WI38 (cell line): ENCODE measurements at regions not wholly inside any gene's neighbourhood (a gene's known extent, or its start where the extent isn't known, plus 50 kb on each side); places are given as distances from the start of the nearest gene placed in this dataset.

Experiments
- H3K4me3 ChIP-seq: 2 replicates; pipeline ENCODE4 v1.5.1; 2011; ENCODE audit warnings: low read depth, mild to moderate bottlenecking, control low read depth, low read length
- TF ChIP-seq, protein P1 (sequence below): IDR thresholded peaks from 2 replicates; pipeline ENCODE4 v1.5.1; 2012; ENCODE audit warnings: low read depth, mild to moderate bottlenecking, control low read depth, low read length

DNA sequence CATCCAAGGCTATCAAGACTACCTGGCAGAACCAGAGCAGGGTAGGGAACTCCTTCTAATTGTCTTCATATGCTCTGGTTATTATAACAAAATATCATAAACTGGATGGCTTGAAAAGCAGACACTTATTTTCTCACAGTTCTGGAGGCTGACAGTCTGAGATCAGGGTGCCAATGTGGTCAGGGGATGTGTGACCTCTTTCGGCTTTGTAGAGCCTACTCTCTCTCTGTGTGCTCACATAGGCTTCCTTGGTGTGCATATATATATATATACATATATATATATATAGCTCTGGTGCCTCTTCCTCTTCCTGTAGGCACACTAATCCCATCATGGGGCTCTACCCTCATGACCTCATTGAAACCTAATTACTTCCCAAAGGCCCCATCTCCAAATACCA is 101.6 kb downstream of the ARL6IP6 start:
- no peak overlapping the region for H3K4me3 ChIP-seq
- TF ChIP-seq, protein P1, sequence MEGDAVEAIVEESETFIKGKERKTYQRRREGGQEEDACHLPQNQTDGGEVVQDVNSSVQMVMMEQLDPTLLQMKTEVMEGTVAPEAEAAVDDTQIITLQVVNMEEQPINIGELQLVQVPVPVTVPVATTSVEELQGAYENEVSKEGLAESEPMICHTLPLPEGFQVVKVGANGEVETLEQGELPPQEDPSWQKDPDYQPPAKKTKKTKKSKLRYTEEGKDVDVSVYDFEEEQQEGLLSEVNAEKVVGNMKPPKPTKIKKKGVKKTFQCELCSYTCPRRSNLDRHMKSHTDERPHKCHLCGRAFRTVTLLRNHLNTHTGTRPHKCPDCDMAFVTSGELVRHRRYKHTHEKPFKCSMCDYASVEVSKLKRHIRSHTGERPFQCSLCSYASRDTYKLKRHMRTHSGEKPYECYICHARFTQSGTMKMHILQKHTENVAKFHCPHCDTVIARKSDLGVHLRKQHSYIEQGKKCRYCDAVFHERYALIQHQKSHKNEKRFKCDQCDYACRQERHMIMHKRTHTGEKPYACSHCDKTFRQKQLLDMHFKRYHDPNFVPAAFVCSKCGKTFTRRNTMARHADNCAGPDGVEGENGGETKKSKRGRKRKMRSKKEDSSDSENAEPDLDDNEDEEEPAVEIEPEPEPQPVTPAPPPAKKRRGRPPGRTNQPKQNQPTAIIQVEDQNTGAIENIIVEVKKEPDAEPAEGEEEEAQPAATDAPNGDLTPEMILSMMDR = no peak

DNA sequence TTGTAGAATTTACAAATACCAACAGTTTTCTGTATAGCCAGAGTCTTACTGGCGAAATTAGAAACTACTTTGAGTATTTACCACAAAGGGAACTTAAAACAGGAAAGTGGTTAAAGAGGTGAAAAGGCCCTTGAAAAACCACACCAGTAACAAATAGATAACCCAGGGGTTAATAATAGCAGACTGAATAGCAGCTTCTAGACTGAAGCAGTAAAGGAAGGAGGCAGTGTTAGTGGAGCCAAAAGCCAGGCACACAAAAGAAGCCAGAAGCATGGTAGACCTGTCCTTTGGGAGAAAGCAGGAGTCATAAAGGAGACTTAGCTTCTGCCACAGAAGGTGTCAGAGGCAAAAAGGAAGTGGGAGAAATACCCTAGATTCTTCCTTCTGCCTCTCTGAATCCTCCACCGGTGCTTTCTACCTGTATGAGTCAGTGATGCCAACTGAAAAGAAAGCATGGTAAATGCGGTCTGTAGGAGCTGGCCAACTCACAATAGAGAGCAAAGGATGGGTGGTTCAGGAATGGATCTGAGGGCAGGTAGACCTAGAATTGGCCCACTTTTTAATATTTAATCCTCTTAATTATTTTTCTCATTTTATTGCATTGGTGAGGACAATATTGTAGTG is 97.3 kb downstream of the ARL6IP6 start:
- TF ChIP-seq, protein P1 = no peak
- no peak overlapping the region for H3K4me3 ChIP-seq

DNA sequence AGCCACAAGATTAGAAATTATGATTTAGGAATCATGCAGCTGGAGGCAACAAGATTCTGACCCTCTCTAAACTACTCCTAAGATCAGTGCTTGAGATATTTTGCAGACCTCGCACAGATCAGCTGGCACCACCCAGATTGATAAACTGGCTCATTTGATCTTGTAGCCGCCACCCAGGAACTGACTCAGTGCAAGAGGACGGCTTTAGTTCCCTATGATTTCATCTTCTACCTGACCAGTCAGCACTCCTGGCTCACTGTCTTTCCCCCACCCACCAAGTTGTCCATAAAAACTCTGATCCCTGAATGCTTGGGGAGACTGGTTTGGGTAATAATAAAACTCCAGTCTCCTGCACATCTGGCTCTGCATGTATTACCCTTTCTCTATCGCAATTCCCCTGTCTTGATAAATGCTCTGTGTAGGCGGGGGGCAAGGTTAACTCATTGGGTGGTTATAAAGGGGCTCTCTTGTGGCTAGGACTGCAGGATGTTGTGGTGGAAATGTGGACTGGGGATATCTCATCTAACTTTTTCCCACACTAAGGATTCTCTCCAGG is 96.1 kb downstream of the ARL6IP6 start:
- TF ChIP-seq, protein P1 = no peak
- no peak overlapping the region for H3K4me3 ChIP-seq

DNA sequence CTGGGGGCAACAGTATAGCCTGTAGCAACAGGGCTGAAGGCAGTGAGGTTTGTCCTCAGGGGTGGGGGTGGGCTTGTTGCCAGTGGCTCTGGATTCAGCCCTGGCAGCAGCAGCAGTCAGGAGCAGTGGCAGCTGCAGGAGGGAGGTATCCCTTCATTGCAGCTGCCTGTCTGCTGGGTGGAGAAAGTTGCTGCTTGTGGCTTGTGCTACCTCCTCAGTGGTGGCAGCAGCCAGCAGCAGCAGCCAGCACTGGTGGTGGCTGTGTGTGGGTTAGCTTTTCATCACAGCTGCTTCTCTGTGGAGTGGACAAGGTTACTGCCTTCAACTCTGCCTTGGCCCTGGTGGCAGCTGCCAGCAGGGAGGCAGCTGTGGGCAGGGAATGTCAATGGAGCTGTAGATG is 94.9 kb downstream of the ARL6IP6 start:
- TF ChIP-seq, protein P1 = no peak

More for the DNA sequence above, 94.9 kb downstream of the ARL6IP6 start:
- H3K4me3 ChIP-seq = no peak overlapping the region
